ENCODE measurements at regions not wholly inside any gene's neighbourhood (a gene's known extent, or its start where the extent isn't known, plus 50 kb on each side); places are given as distances from the start of the nearest gene placed in this dataset.

DNA sequence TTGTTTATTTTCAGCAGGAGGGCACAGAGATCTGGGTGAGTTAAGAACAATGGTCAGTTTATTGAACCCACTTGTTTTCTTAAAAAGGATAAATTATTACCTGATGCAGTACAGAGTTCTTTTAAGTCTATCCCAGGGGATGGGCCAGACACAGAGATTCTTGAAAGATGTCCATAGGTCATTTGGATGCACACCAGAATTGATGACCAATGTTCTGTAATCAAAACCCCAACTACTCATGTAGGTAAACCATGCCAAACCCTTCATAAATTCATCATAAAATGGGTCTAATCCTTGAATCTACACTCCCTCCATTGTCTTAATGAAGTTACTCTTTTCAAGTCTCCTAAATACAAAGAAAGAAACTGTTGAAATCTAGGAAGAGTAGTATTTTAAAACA, 273.0 kb upstream of the COL8A1 start:
- TF ChIP-seq, protein P1, sequence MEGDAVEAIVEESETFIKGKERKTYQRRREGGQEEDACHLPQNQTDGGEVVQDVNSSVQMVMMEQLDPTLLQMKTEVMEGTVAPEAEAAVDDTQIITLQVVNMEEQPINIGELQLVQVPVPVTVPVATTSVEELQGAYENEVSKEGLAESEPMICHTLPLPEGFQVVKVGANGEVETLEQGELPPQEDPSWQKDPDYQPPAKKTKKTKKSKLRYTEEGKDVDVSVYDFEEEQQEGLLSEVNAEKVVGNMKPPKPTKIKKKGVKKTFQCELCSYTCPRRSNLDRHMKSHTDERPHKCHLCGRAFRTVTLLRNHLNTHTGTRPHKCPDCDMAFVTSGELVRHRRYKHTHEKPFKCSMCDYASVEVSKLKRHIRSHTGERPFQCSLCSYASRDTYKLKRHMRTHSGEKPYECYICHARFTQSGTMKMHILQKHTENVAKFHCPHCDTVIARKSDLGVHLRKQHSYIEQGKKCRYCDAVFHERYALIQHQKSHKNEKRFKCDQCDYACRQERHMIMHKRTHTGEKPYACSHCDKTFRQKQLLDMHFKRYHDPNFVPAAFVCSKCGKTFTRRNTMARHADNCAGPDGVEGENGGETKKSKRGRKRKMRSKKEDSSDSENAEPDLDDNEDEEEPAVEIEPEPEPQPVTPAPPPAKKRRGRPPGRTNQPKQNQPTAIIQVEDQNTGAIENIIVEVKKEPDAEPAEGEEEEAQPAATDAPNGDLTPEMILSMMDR (IDR thresholded peaks at IDR 0.05): no peak
- TF ChIP-seq POLR2A (IDR thresholded peaks at IDR 0.05) (no peak), POLR2AphosphoS5 (IDR thresholded peaks at IDR 0.05) (no peak)

Data from gastroesophageal sphincter (tissue), 3 donors.